ENCODE measurements at regions not wholly inside any gene's neighbourhood (a gene's known extent, or its start where the extent isn't known, plus 50 kb on each side); places are given as distances from the start of the nearest gene placed in this dataset.
A peak's percentile ranks its signal among the peaks of the same experiment; 100 is the strongest.

DNA sequence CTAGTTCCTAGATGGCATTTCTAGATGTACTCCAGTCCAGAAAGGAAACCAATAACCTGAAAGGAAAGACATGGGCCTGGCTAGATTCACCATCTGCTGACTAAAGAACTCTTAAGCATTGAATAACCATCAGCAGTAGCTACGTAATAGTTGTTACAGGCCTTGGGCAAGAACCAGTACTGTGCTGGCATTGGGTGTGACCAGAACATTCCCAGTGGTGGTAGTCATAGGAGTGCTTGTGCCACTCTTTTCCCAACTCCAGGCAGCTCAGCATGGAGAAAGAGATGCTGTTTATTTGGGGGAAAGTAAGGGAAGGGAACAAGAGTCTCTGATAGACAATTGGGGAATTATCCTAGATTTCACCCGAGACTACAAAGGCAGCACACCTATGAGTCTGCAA is 333.3 kb downstream of the SLC16A7 start:
- no peak for DNase-seq

- no peak for DNase-seq
Measured at GRCh38 chr12:59934486-59934885, 338.7 kb downstream of the SLC16A7 start.

GRCh38 chr12:59936534-59936933 is 340.7 kb downstream of the SLC16A7 start:
- DNase-seq: no peak

- no peak for DNase-seq
Measured at GRCh38 chr12:59937148-59937547, 341.3 kb downstream of the SLC16A7 start.

- DNase-seq: peak; percentile 7
Measured at GRCh38 chr12:59938190-59938962, 342.5 kb downstream of the SLC16A7 start.

- DNase-seq: no peak
Measured at GRCh38 chr12:59940631-59941342, 345.0 kb downstream of the SLC16A7 start.

DNA sequence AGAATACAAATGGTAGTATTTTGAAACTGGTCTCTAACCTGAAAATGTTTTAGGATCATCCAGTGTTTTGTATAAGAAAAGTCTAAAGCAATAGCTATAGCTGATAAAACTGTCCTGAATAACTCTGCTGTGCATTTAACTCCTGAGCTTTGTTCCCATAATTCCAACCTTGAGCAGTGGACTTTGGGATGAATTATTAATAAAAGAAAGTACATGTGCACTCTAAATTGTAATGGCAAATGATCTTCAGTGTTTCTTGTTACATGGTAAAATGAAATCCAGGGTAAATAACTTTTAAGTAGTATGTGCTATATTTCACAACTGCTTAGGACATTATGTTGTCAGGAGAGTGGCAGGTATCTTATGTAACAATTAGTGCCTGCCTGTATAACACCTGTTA is 345.6 kb downstream of the SLC16A7 start:
- no peak for DNase-seq

DNA sequence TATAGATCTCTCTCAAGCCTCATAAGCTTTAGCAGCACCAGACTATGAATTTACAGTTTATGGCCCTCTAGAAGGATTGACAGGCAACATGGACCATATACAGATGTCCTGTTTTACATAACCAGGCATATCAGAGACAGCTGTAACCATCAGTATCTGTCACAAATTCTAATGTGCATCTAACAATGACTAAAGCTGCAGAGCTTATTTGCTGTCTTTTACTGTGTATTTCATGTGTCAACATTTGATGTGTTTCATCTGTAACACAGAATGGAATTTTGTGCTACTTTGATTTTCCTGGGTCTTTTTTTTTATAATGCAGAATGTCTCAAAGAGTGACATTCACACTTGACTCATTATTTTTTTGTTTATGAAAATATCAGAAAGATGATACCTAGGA is 348.3 kb downstream of the SLC16A7 start:
- no peak for DNase-seq

- DNase-seq: no peak
Measured at GRCh38 chr12:59946635-59947034, 350.8 kb downstream of the SLC16A7 start.

DNA sequence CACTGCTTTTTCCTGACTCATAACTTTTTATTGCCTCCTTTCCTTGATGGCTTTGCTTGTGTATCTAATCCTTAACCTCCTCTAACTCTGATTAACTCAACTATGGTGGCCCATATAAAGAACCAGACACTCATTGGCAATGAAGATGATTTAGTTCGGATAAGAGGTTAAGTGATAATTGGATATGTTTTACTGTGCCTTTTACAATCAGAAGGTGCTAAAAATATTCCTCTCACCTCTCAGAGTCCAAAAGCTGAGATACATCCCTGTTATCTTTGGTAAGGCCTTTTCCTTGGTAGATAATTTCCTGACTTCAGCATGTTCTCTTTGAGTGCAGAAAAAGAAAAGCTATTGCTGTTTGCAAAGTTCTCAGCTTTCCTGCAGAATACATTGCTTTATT is 367.7 kb downstream of the SLC16A7 start:
- no peak for DNase-seq

GRCh38 chr12:59972905-59973304 is 377.1 kb downstream of the SLC16A7 start:
- DNase-seq: no peak

DNA sequence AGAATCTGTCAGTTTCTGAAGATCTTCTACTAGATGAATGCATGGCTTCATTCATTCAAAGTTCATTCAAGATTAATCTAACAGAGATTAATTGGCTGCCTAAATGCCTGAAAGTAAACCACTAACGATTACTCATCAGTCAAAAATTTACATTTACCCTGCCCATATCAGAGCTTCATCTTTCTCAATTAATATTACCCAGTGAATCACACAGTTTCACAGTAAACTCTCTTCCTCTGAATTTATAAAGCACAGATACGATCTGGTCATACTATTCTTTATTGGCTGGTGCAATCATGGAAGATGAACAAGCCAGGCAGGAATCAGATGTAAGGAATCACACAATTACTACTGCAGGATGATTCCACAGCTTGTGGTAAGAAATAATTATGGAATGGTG is 377.7 kb downstream of the SLC16A7 start:
- DNase-seq: no peak

DNA sequence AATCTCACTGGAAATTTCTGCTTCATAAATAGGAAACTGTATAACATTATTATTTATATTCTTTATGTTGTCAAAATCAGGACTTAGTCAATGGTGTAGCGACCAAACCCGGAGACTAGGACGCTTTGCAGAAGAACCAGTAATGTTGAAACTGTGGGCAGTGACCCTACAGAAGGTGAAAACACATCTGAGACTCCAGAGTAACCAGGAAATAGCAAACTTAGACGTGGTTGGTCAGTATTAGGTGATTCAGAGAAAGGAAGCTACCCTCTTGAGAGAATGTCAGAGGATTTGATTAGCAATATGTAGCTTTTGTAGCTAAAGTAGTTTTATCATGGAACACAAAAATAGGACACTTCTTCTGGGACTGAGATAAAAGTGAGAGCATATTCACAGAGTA is 381.9 kb downstream of the SLC16A7 start:
- no peak for DNase-seq

DNA sequence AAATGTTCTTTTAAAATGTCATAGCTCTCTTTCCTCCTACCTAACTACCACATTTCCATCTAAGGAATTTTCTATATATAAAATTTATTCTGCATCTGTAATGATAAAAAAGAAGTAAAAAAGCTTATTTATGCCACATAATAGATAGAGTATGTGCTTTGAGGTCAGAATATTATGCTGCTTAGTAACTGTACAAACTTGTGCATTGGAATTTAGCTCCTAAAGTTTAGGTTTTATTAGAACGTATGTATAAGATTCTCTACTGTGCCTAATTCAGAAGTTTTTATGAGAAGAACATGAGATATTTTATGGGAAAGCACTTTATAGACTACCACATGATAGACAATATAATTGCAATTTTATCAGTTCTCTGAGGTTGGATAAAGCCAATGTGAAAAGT is 384.6 kb downstream of the SLC16A7 start:
- DNase-seq: no peak

DNA sequence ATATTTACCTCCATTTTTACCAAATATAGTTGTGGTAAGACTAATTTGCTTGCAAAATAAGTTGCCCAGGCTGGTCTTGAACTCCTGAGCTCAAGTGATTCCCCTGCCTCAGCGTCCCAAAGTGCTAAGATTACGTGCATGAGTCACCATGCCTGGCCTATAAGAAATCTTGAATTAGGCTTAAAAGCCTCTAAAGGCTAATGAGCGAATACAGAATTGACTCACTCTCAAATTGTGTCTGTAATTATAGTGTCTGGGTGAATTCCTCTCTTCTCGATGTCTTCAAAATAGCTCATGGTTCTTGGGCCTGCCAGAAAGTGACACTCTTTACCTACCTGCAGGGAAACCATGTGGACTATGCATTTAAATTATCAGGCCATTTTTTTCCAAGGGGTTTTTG is 403.5 kb downstream of the SLC16A7 start:
- no peak for DNase-seq

- DNase-seq: no peak
Measured at GRCh38 chr12:60010486-60010885, 414.7 kb downstream of the SLC16A7 start.

- DNase-seq: no peak
Measured at GRCh38 chr12:60012659-60013058, 416.8 kb downstream of the SLC16A7 start.

GRCh38 chr12:60014436-60014835 is 418.6 kb downstream of the SLC16A7 start:
- no peak for DNase-seq

DNA sequence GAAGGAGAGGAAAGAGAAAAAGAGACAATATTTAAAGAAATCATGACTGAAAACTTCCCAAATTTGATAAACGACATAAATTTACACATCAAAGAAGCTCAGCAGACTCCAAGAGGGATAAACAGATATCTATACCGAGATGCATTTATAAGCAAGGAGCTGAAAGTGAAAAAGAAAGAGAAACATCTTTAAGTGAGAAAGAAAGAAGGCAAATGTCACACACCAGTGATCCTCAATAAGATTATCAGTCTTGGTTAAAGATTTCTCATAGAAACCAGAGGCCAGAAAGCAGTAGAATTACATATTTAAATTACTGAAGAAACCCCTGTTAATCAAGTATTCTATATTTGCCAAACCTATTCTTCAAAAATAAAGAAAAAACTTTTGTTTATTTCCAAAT is 424.2 kb downstream of the SLC16A7 start:
- no peak for DNase-seq

DNA sequence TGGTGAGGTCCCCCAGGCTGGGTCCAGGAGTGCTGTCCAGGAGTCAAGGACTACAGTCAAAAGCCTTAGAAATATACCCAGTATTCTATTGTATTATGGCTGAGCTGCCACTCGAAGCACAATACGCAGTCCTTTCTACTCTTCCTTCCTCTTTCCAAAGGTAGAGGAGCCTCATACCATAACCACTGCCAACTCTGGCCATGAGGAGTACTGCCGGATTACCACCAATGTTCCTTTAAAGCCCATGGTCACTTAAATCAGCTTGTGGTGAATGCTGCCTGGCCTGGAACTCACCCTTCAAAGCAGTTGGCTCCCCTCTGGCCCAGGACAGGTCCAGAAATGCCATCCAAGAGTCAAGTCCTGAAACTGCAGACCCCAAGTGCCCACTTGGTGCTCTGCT is 425.4 kb downstream of the SLC16A7 start:
- DNase-seq: no peak

DNA sequence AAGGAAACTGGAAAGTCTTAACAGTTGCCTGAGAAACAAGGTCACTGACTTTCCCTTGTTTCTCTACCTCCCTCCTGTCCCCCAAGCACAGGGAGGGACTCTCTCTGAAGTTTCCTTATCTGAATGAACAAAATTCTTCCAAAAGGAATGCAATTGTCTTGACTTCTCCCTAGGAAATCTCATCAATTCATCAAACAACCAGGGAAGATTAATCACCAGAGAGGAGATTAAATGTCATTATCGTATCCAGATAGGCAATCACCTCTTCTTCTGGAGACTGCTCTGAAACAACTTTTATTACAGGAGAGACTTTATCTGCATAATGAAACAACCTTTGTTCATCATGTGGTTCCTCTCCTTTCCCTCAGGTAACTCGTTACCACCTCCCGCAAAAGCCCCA is 431.4 kb downstream of the SLC16A7 start:
- DNase-seq: no peak

DNA sequence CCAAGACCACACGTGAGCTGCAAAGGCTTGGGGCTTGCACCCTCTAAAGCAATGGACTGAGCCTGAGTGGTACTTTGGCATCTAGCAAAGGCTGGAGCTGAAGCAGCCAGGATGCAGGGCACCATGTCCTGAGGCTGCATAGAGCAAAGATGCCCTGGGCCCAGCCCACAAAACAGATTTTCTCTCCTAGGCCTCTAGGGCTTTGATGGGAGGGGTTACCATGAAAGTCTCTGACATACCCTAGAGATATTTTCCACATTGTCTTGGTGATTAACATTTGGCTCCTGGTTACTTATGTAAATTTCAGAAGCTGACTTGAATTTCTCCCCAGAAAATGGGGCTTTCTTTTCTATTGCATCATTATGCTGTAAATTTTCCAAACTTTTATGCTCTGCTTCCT is 438.3 kb downstream of the SLC16A7 start:
- DNase-seq: no peak

GRCh38 chr12:60035835-60036234 is 440.0 kb downstream of the SLC16A7 start:
- no peak for DNase-seq

- DNase-seq: no peak
Measured at GRCh38 chr12:60042835-60043234, 447.0 kb downstream of the SLC16A7 start.

DNA sequence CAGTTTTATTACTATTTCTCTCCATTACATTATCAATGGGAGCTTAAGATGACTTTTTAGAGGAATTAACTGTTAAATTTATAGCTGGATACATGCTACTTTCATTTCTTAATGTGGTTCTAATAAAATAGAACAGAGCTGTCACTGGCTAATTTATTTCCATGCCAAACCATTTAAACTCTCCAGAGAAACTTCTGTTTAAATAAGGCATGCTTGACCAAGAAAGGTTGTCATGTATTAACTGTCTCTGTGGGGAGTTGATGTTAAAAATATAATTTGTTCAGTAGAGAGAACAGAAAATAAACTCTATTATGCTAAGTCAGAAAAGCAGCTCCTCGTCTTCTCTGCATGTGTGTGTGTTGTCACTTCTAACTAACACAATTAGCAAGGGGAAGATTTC is 447.4 kb downstream of the SLC16A7 start:
- DNase-seq: no peak
